SK-N-SH treated with all-trans-retinoic acid at 6 μM for 48 hours (cell line): ENCODE measurements at regions not wholly inside any gene's neighbourhood (a gene's known extent, or its start where the extent isn't known, plus 50 kb on each side); places are given as distances from the start of the nearest gene placed in this dataset.
"Not testable (repeated sequence)": the region's sequence is repeated elsewhere in the genome, so short reads cannot be mapped to it uniquely, and the experiment has no call there.

ENCODE experiments used
- ARNTL ChIP-seq: fragments of 450-650 bp; formaldehyde crosslinking; IDR thresholded peaks from 2 replicates; pipeline ENCODE4 v1.5.0; 2020; ENCODE audit warnings: low read depth, mild to moderate bottlenecking, moderate library complexity, borderline replicate concordance
- PATZ1 ChIP-seq: fragments of 250-450 bp; sonication (Bioruptor Pico); IDR thresholded peaks from 2 replicates; pipeline ENCODE4 v1.8.0; 2020; ENCODE audit warnings: mild to moderate bottlenecking, moderate library complexity, borderline replicate concordance
- PPARA ChIP-seq: fragments of 250-450 bp; sonication (Bioruptor Pico); IDR thresholded peaks from 2 replicates; pipeline ENCODE4 v1.5.0; 2020; ENCODE audit warnings: mild to moderate bottlenecking, borderline replicate concordance
- TCF4 ChIP-seq: fragments of 250-450 bp; sonication (Bioruptor Pico); IDR thresholded peaks from 2 replicates; pipeline ENCODE4 v1.8.0; 2021; ENCODE audit warnings: mild to moderate bottlenecking, moderate library complexity, borderline replicate concordance
- TSHZ2 ChIP-seq: fragments of 250-450 bp; sonication (Bioruptor Pico); IDR thresholded peaks from 2 replicates; pipeline ENCODE4 v1.5.0; 2020; ENCODE audit warnings: mild to moderate bottlenecking, moderate library complexity

GRCh38 chr12:90542852-90543251 lies 412.1 kb downstream of the CCER1 start:
- not testable (repeated sequence) for TF ChIP-seq PATZ1 (CRISPR knock-in tag); TCF4; TSHZ2 (CRISPR knock-in tag); PPARA (CRISPR knock-in tag); ARNTL (CRISPR knock-in tag)
